ENCODE measurements at regions not wholly inside any gene's neighbourhood (a gene's known extent, or its start where the extent isn't known, plus 50 kb on each side); places are given as distances from the start of the nearest gene placed in this dataset.

DNA sequence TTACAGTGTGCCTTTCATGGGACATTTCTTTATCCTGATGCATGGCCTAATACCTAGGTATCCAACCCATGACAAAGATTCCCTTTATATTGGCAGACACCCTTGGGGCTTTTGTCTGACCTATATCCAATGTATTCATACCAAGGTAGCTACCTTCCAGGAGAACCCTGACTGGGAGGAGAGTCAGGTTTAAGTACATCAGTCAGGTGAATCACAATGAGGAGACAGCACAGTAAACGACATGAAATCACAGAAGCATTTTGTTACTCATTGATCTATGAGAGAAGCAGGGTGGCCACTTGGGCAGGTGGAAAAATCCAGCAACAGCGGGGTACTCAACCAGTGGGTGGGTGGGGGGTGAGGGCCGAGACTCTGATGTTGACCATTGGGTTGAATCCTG lies 527.4 kb upstream of the ATXN8OS start:
- no peaks in the 10 kb centered on the region for H3K27me3 Mint-ChIP-seq (ENCODE audit: low read depth, unreplicated experiment)
- no peak overlapping the region for H3K9ac ChIP-seq (ENCODE audit: low read length)
- no peaks in the 10 kb centered on the region for H3K4me1 ChIP-seq (ENCODE audit: insufficient read depth, low read length)
- no peaks in the 10 kb centered on the region for H3K9me3 ChIP-seq (ENCODE audit: insufficient read depth, low read depth, low read length)
- H3K9me3 Mint-ChIP-seq (ENCODE audit: unreplicated experiment), result no peaks in the 10 kb centered on the region
- no peak overlapping the region for H3K4me3 Mint-ChIP-seq (ENCODE audit: unreplicated experiment)
- TF ChIP-seq CTCF (IDR thresholded peaks at IDR 0.05; ENCODE audit: insufficient read depth, low read depth, low read length), result no peak
- no peak for TF ChIP-seq EZH2 (IDR thresholded peaks at IDR 0.05; ENCODE audit: insufficient read depth, low read length)
- no peaks in the 10 kb centered on the region for H3K79me2 ChIP-seq (ENCODE audit: insufficient read depth, low read length)
- no peak overlapping the region for H2AFZ ChIP-seq (ENCODE audit: low read depth, low read length)
- no peak for FAIRE-seq
- H3K4me2 ChIP-seq (ENCODE audit: low read length), result no peak overlapping the region
- no peaks in the 10 kb centered on the region for H3K36me3 ChIP-seq (ENCODE audit: insufficient read depth, low read length)
- no peak overlapping the region for H3K27ac ChIP-seq (ENCODE audit: low read depth, low read length)
- no peaks in the 10 kb centered on the region for H4K20me1 ChIP-seq (ENCODE audit: insufficient read depth, low read length)
- H3K4me1 Mint-ChIP-seq (ENCODE audit: low read depth, unreplicated experiment), result no peaks in the 10 kb centered on the region
- H3K27ac Mint-ChIP-seq (ENCODE audit: unreplicated experiment), result no peak overlapping the region
- no peak overlapping the region for H3K4me3 ChIP-seq (ENCODE audit: insufficient read depth, low read depth, low read length)
- H3K36me3 Mint-ChIP-seq (ENCODE audit: low read depth, unreplicated experiment), result no peaks in the 10 kb centered on the region
- H3K27me3 ChIP-seq (ENCODE audit: insufficient read depth, low read length), result no peaks in the 10 kb centered on the region
- no peak for DNase-seq (ENCODE audit: low read depth)

DNA sequence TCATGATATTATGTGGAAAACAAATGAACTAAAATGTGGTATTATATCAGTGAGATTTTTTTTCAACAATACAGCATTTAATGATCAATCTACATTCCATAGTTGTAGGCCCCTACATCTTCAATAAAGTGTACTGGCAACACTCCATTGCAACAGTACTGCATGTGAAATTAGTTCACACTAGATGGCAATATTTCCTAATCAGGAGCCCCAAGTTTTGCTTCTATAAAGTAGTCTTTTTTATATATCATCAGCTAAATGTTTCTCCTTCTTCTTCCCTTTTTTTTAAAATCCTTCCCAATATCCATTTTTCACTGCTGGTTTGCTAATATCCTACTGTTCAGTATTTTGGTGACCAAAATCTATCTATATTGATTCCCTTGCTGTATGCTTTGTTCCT lies 528.3 kb upstream of the ATXN8OS start:
- Mint-ChIP-seq H3K27ac (ENCODE audit: unreplicated experiment) (no peak overlapping the region), H3K4me3 (ENCODE audit: unreplicated experiment) (no peak overlapping the region), H3K27me3 (ENCODE audit: low read depth, unreplicated experiment) (no peaks in the 10 kb centered on the region), H3K9me3 (ENCODE audit: unreplicated experiment) (no peaks in the 10 kb centered on the region), H3K4me1 (ENCODE audit: low read depth, unreplicated experiment) (no peaks in the 10 kb centered on the region), H3K36me3 (ENCODE audit: low read depth, unreplicated experiment) (no peaks in the 10 kb centered on the region)
- Histone ChIP-seq H3K4me3 (ENCODE audit: insufficient read depth, low read depth, low read length) (no peak overlapping the region), H3K9me3 (ENCODE audit: insufficient read depth, low read depth, low read length) (no peaks in the 10 kb centered on the region), H2AFZ (ENCODE audit: low read depth, low read length) (no peak overlapping the region), H3K4me1 (ENCODE audit: insufficient read depth, low read length) (no peaks in the 10 kb centered on the region), H3K27me3 (ENCODE audit: insufficient read depth, low read length) (no peaks in the 10 kb centered on the region), H3K27ac (ENCODE audit: low read depth, low read length) (no peak overlapping the region), H3K9ac (ENCODE audit: low read length) (no peak overlapping the region), H3K4me2 (ENCODE audit: low read length) (no peak overlapping the region), H3K79me2 (ENCODE audit: insufficient read depth, low read length) (no peaks in the 10 kb centered on the region), H4K20me1 (ENCODE audit: insufficient read depth, low read length) (no peaks in the 10 kb centered on the region), H3K36me3 (ENCODE audit: insufficient read depth, low read length) (no peaks in the 10 kb centered on the region)
- FAIRE-seq (no peak), DNase-seq (ENCODE audit: low read depth) (no peak)
- TF ChIP-seq EZH2 (IDR thresholded peaks at IDR 0.05; ENCODE audit: insufficient read depth, low read length) (no peak), CTCF (IDR thresholded peaks at IDR 0.05; ENCODE audit: insufficient read depth, low read depth, low read length) (no peak)

- Mint-ChIP-seq H3K9me3 (ENCODE audit: unreplicated experiment) (no peaks in the 10 kb centered on the region), H3K36me3 (ENCODE audit: low read depth, unreplicated experiment) (no peaks in the 10 kb centered on the region), H3K27ac (ENCODE audit: unreplicated experiment) (no peak overlapping the region), H3K4me3 (ENCODE audit: unreplicated experiment) (no peak overlapping the region), H3K27me3 (ENCODE audit: low read depth, unreplicated experiment) (no peaks in the 10 kb centered on the region), H3K4me1 (ENCODE audit: low read depth, unreplicated experiment) (no peaks in the 10 kb centered on the region)
- DNase-seq (ENCODE audit: low read depth) (no peak), FAIRE-seq (no peak)
- Histone ChIP-seq H3K4me1 (ENCODE audit: insufficient read depth, low read length) (no peaks in the 10 kb centered on the region), H3K36me3 (ENCODE audit: insufficient read depth, low read length) (no peaks in the 10 kb centered on the region), H3K4me3 (ENCODE audit: insufficient read depth, low read depth, low read length) (no peak overlapping the region), H3K9ac (ENCODE audit: low read length) (no peak overlapping the region), H3K4me2 (ENCODE audit: low read length) (no peak overlapping the region), H2AFZ (ENCODE audit: low read depth, low read length) (no peak overlapping the region), H3K79me2 (ENCODE audit: insufficient read depth, low read length) (no peaks in the 10 kb centered on the region), H3K9me3 (ENCODE audit: insufficient read depth, low read depth, low read length) (no peaks in the 10 kb centered on the region), H3K27ac (ENCODE audit: low read depth, low read length) (no peak overlapping the region), H3K27me3 (ENCODE audit: insufficient read depth, low read length) (no peaks in the 10 kb centered on the region), H4K20me1 (ENCODE audit: insufficient read depth, low read length) (no peaks in the 10 kb centered on the region)
- no peak for TF ChIP-seq EZH2 (IDR thresholded peaks at IDR 0.05; ENCODE audit: insufficient read depth, low read length)
- no peak for TF ChIP-seq CTCF (IDR thresholded peaks at IDR 0.05; ENCODE audit: insufficient read depth, low read depth, low read length)
Measured at GRCh38 chr13:69571606-69572323, 535.9 kb upstream of the ATXN8OS start.
